ENCODE measurements at regions not wholly inside any gene's neighbourhood (a gene's known extent, or its start where the extent isn't known, plus 50 kb on each side); places are given as distances from the start of the nearest gene placed in this dataset.

DNA sequence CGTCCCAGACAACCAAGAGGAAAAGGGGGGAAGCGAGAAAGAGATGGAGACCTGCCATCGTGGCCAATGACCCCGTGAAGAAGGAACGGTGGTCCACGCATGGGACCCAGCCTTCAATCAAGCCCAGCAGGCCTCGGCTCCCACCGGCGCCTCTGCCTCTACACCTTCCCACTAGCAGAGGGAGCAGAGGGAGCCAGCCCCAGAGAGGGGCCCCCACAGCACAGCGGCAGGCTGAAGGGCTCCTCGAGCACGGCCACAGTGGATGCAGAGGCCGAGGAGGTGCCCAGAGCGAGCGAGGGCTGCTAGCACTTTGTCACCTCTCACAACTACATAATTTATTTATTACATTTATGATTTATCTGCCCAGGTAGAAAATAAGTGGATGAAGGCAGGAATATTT is 68.4 kb upstream of the TOPAZ1 start:
- Histone ChIP-seq H3K4me2 (no peak overlapping the region), H4K20me1 (ENCODE audit: insufficient read depth, poor library complexity, severe bottlenecking) (no peaks in the 10 kb centered on the region), H3K79me2 (no peaks in the 10 kb centered on the region), H2AFZ (no peak overlapping the region), H3K9me3 (ENCODE audit: low read depth) (no peaks in the 10 kb centered on the region), H3K4me1 (ENCODE audit: insufficient read depth) (no peaks in the 10 kb centered on the region), H3K9me2 (replicated peaks; ENCODE audit: insufficient read depth) (no peaks in the 10 kb centered on the region), H3K36me3 (replicated peaks; ENCODE audit: insufficient read depth, low read depth) (no peaks in the 10 kb centered on the region), H3K27me3 (no peaks in the 10 kb centered on the region), H3K4me3 (no peak overlapping the region), H3K27ac (no peak overlapping the region)
- DNase-seq (ENCODE audit: low spot score), result no peak
- TF ChIP-seq EZH2phosphoT487 (IDR thresholded peaks at IDR 0.05; ENCODE audit: low read depth, severe bottlenecking, unreplicated experiment), result no peak
- no peak for TF ChIP-seq EZH2 (IDR thresholded peaks at IDR 0.05; ENCODE audit: borderline replicate concordance)
- TF ChIP-seq, protein P1, sequence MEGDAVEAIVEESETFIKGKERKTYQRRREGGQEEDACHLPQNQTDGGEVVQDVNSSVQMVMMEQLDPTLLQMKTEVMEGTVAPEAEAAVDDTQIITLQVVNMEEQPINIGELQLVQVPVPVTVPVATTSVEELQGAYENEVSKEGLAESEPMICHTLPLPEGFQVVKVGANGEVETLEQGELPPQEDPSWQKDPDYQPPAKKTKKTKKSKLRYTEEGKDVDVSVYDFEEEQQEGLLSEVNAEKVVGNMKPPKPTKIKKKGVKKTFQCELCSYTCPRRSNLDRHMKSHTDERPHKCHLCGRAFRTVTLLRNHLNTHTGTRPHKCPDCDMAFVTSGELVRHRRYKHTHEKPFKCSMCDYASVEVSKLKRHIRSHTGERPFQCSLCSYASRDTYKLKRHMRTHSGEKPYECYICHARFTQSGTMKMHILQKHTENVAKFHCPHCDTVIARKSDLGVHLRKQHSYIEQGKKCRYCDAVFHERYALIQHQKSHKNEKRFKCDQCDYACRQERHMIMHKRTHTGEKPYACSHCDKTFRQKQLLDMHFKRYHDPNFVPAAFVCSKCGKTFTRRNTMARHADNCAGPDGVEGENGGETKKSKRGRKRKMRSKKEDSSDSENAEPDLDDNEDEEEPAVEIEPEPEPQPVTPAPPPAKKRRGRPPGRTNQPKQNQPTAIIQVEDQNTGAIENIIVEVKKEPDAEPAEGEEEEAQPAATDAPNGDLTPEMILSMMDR (IDR thresholded peaks at IDR 0.05; ENCODE audit: poor library complexity), result no peak
- WGBS (ENCODE audit: low lambda C conversion rate, missing lambda C conversion rate), result 95% methylated on average over 15 of the region's 15 CpGs

DNA sequence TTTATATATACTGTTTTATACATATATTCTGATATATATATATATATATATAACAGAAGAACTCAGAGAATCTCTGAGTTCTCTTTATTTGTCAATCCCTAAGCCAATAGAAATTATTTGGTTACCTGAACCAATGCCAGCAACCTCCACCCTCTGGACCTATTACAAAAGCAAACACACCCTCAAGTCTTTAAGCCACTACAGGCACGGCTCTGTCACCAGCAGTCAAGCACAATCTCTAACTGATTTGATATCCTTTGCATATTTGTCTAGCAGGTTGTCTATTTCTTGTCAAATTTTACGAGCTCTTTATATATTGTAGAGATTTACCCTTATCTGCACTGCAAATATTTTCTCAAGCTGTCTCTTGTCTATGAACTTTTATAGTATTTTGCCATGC is 66.6 kb upstream of the TOPAZ1 start:
- 46% methylated on average over 2 of the region's 2 CpGs for WGBS (ENCODE audit: low lambda C conversion rate, missing lambda C conversion rate)
- Histone ChIP-seq H3K4me2 (no peak overlapping the region), H3K27me3 (no peaks in the 10 kb centered on the region), H2AFZ (no peak overlapping the region), H3K9me2 (replicated peaks; ENCODE audit: insufficient read depth) (no peaks in the 10 kb centered on the region), H3K4me1 (ENCODE audit: insufficient read depth) (no peaks in the 10 kb centered on the region), H3K36me3 (replicated peaks; ENCODE audit: insufficient read depth, low read depth) (no peaks in the 10 kb centered on the region), H3K9me3 (ENCODE audit: low read depth) (no peaks in the 10 kb centered on the region), H3K79me2 (no peaks in the 10 kb centered on the region), H4K20me1 (ENCODE audit: insufficient read depth, poor library complexity, severe bottlenecking) (no peaks in the 10 kb centered on the region), H3K27ac (no peak overlapping the region), H3K4me3 (no peak overlapping the region)
- TF ChIP-seq, protein P1 (IDR thresholded peaks at IDR 0.05; ENCODE audit: poor library complexity), result no peak
- TF ChIP-seq EZH2phosphoT487 (IDR thresholded peaks at IDR 0.05; ENCODE audit: low read depth, severe bottlenecking, unreplicated experiment) (no peak), EZH2 (IDR thresholded peaks at IDR 0.05; ENCODE audit: borderline replicate concordance) (no peak)
- DNase-seq (ENCODE audit: low spot score), result no peak

GRCh38 chr3:44179246-44179645 is 62.4 kb upstream of the TOPAZ1 start:
- H3K79me2 ChIP-seq, result no peaks in the 10 kb centered on the region
- TF ChIP-seq, protein P1 (IDR thresholded peaks at IDR 0.05; ENCODE audit: poor library complexity), result no peak
- TF ChIP-seq EZH2phosphoT487 (IDR thresholded peaks at IDR 0.05; ENCODE audit: low read depth, severe bottlenecking, unreplicated experiment), result no peak
- TF ChIP-seq EZH2 (IDR thresholded peaks at IDR 0.05; ENCODE audit: borderline replicate concordance), result no peak
- no peaks in the 10 kb centered on the region for H3K9me2 ChIP-seq (replicated peaks; ENCODE audit: insufficient read depth)
- DNase-seq (ENCODE audit: low spot score), result no peak
- no peak overlapping the region for H3K4me2 ChIP-seq
- H2AFZ ChIP-seq, result no peak overlapping the region
- H3K36me3 ChIP-seq (replicated peaks; ENCODE audit: insufficient read depth, low read depth), result no peaks in the 10 kb centered on the region
- 93% methylated on average over 4 of the region's 4 CpGs for WGBS (ENCODE audit: low lambda C conversion rate, missing lambda C conversion rate)
- H4K20me1 ChIP-seq (ENCODE audit: insufficient read depth, poor library complexity, severe bottlenecking), result no peaks in the 10 kb centered on the region
- H3K27me3 ChIP-seq, result no peaks in the 10 kb centered on the region
- H3K27ac ChIP-seq, result no peak overlapping the region
- H3K9me3 ChIP-seq (ENCODE audit: low read depth), result no peaks in the 10 kb centered on the region
- H3K4me1 ChIP-seq (ENCODE audit: insufficient read depth), result no peaks in the 10 kb centered on the region
- H3K4me3 ChIP-seq, result no peak overlapping the region

Data from hepatocyte (in vitro differentiated cells).